Adrenal gland (tissue), 5 donors: ENCODE measurements at regions not wholly inside any gene's neighbourhood (a gene's known extent, or its start where the extent isn't known, plus 50 kb on each side); places are given as distances from the start of the nearest gene placed in this dataset.

Experiments used
- CTCF ChIP-seq, 6 experiments: fragments of 450-650 bp in 4 of 6; fragments of 200-600 bp in 2 of 6; sonication (generic) in 1 of 6; IDR thresholded peaks; 1 replicate in 5 of 6; 2 replicates in 1 of 6; pipeline versions ENCODE4 v1.5.1 to v1.8.0; 2016 to 2021; ENCODE audit warnings: antibody characterized with exemption in 6 of 6, mild to moderate bottlenecking in 2 of 6, moderate library complexity in 1 of 6
- POLR2A ChIP-seq, 2 donors: fragments of 450-650 bp; IDR thresholded peaks; one replicate each; pipeline ENCODE4 v1.6.1; 2017; ENCODE audit warnings: antibody characterized with exemption in 2 of 2, mild to moderate bottlenecking in 2 of 2, moderate library complexity in 1 of 2
- donor health status: DM: no; HTN: no; CAD: no.

GRCh38 chr5:104241046-104241445 lies 678.5 kb upstream of the NUDT12 start:
- TF ChIP-seq CTCF (IDR thresholded peaks at IDR 0.05) (no peak), POLR2A (IDR thresholded peaks at IDR 0.05) (no peak)
